ENCODE measurements at regions not wholly inside any gene's neighbourhood (a gene's known extent, or its start where the extent isn't known, plus 50 kb on each side); places are given as distances from the start of the nearest gene placed in this dataset.

DNA sequence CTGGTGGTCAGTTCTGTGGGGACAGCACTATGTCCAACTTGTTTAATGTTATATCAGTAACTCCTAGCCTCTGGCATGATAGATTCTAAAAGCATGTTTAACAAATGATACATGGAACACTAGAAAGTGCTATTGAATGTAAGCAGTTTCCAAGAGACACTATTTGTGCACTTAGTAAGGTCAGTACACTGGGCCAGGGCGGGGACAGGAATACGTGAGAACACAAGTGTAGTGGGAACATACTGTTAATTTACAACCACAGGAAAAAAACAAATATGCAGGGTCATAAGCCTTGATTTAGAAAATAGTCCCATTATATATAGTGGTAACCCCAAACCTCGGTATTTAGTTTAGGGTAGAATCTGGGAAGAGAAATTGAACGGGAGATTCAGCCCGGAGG is 88.9 kb upstream of the SLC38A2 start:
- CTCF ChIA-PET: no interaction called here
- H3K4me1 Mint-ChIP-seq: peaks cover 42% of the 10 kb centered on the region

GRCh38 chr12:46460682-46461210 is 88.2 kb upstream of the SLC38A2 start:
- H3K27ac Mint-ChIP-seq: peak overlapping the region; percentile 87
- H3K4me1 Mint-ChIP-seq: peaks cover 49% of the 10 kb centered on the region
- no peaks in the 10 kb centered on the region for H3K9me3 Mint-ChIP-seq (ENCODE audit: low read depth)
- H3K27me3 Mint-ChIP-seq: no peaks in the 10 kb centered on the region
- peak; percentile 13 for ATAC-seq
- CTCF ChIA-PET: interaction anchor here (1.5 to 2.1 kb wide), 3 partner anchors 56 to 77 kb away, joined by 4 to 5 read pairs (median 5); no protein-coding TSS in a partner anchor
- peaks cover 7% of the 10 kb centered on the region for H3K36me3 Mint-ChIP-seq
- DNase-seq: no peak
- peak overlapping the region; percentile 17 for H3K4me3 Mint-ChIP-seq

More for the DNA sequence above, 88.9 kb upstream of the SLC38A2 start:
- ATAC-seq (no peak), DNase-seq (no peak)
- H3K4me3 Mint-ChIP-seq: no peak overlapping the region
- H3K27me3 Mint-ChIP-seq: no peaks in the 10 kb centered on the region
- H3K36me3 Mint-ChIP-seq: peaks cover 7% of the 10 kb centered on the region
- H3K9me3 Mint-ChIP-seq (ENCODE audit: low read depth): no peaks in the 10 kb centered on the region
- H3K27ac Mint-ChIP-seq: no peak overlapping the region

- DNase-seq (peak; percentile 41), ATAC-seq (no peak)
- H3K9me3 Mint-ChIP-seq (ENCODE audit: low read depth): no peaks in the 10 kb centered on the region
- CTCF ChIA-PET: interaction anchor here (0.7 to 2.1 kb wide), 7 partner anchors 9 to 319 kb away, joined by 3 to 5 read pairs (median 4); no protein-coding TSS in a partner anchor
- H3K36me3 Mint-ChIP-seq: peaks cover 9% of the 10 kb centered on the region
- peak overlapping the region; percentile 87 for H3K27ac Mint-ChIP-seq
- peaks cover 56% of the 10 kb centered on the region for H3K4me1 Mint-ChIP-seq
- no peaks in the 10 kb centered on the region for H3K27me3 Mint-ChIP-seq
- peak overlapping the region; percentile 54 for H3K4me3 Mint-ChIP-seq
Measured at GRCh38 chr12:46459861-46460545, 87.4 kb upstream of the SLC38A2 start.

DNA sequence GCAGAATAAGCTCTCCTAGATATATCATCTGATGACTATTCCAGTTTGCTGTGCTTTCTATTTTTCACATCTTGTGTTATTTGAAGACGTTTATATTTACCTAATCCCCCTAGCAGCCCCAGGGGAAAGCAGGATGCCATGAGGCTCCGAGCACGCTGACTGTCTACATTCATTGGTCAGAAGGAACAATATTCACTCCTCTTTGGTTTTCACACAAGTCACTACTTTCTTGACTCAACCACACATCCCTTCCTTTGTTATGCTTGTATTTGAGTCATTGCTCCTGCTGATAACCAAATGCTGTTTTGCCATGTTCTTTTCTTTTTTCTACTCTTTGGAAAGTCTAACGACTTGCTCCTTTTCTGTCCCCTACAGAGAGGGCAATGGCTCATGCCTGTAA is 86.5 kb upstream of the SLC38A2 start:
- CTCF ChIA-PET: interaction anchor here (0.7 to 2.1 kb wide), 7 partner anchors 10 to 318 kb away, joined by 3 to 5 read pairs (median 4); no protein-coding TSS in a partner anchor
- Mint-ChIP-seq H3K4me1 (peaks cover 62% of the 10 kb centered on the region), H3K27me3 (no peaks in the 10 kb centered on the region), H3K9me3 (ENCODE audit: low read depth) (no peaks in the 10 kb centered on the region), H3K4me3 (peak overlapping the region; percentile 47), H3K27ac (peak overlapping the region; percentile 92), H3K36me3 (peaks cover 3% of the 10 kb centered on the region)
- peak; percentile 66 for DNase-seq
- peak; percentile 82 for ATAC-seq

DNA sequence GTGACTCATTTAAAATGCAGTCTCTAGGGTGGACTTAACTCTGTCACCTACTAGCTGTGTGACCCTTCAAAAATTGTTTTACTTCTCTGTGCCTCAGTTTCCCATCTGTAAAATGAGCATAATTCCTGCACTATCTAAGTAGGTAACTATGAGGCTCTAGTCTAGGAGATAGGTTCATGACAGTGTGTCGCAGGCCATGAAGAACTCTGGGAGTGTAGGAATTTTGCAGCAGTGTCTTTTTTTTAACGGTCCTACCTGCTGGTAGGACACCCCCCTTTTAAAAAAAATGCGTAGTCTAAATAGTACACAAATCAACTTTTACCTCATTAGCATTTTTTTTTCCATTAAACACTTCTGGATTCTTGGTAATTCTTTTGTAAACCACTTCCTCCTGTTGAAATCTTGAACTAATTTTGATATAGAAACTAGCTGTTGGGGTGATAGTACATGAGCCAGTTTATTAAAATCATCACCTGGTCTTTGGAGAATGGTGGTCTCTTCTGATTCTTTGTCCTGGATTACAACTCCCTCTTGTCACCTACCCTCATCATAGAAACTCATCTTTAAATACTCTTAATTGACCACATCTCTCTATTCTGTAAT is 86.0 kb upstream of the SLC38A2 start:
- CTCF ChIA-PET: interaction anchor here (1.4 to 2.1 kb wide), 4 partner anchors 61 to 203 kb away, joined by 3 to 5 read pairs (median 4); no protein-coding TSS in a partner anchor
- peaks cover 3% of the 10 kb centered on the region for H3K36me3 Mint-ChIP-seq
- H3K9me3 Mint-ChIP-seq (ENCODE audit: low read depth): no peaks in the 10 kb centered on the region
- H3K27me3 Mint-ChIP-seq: no peaks in the 10 kb centered on the region
- peak overlapping the region; percentile 47 for H3K4me3 Mint-ChIP-seq
- peaks cover 62% of the 10 kb centered on the region for H3K4me1 Mint-ChIP-seq
- H3K27ac Mint-ChIP-seq: peak overlapping the region; percentile 92
- ATAC-seq (peak; percentile 68), DNase-seq (no peak)

GRCh38 chr12:46457958-46458357 is 85.4 kb upstream of the SLC38A2 start:
- no peak overlapping the region for H3K4me3 Mint-ChIP-seq
- H3K9me3 Mint-ChIP-seq (ENCODE audit: low read depth): no peaks in the 10 kb centered on the region
- no peak for DNase-seq
- H3K27ac Mint-ChIP-seq: peak overlapping the region; percentile 92
- no peaks in the 10 kb centered on the region for H3K27me3 Mint-ChIP-seq
- no peak for ATAC-seq
- peaks cover 62% of the 10 kb centered on the region for H3K4me1 Mint-ChIP-seq
- CTCF ChIA-PET: interaction anchor here (1.8 kb wide), 1 partner anchor 204 kb away, joined by 4 read pairs; no protein-coding TSS in a partner anchor
- peaks cover 3% of the 10 kb centered on the region for H3K36me3 Mint-ChIP-seq

DNA sequence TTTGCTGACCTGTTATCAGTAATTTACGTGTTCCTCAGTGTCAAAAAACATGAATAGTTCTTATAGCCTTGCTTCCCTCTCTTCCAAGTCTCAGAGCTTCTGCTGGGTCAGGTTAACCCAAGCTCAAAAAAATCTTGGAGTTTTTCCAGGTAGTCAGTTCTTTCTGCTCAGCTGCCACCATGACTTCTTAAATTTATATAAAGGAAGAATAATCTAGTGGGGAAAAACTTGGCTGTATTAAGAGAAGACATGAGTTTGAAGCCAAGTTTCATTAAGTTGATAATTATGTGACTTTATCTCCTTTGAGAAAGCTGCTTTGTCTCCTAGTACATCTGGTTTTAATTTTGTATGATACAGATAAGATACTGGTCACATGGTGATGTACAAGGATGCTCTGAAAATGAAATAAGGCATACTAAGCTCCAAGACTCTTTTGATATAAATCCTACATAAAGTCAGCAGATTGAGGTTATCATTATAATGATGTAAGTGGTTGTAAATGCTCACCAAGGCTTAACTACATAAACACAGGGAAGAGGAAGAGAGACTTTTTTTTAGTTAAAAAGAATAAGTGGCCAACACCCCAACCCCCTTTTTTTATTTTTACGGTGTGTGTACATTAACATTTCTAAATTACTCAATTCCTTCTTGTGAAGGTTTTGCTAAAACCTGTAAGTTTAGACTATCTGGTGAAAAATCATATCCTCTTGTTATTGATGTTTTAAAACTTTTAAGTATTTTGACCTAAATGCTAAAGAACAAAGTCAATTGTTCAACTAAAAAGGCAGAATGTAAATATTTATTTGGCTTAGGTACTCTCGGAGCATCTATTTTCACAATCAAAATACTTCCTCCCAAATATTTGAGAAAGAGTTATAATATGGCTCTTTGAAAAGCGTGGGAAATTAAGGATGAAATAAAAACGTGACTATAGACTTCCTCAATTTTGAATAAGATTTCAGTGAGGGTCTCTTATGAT is 84.1 kb upstream of the SLC38A2 start:
- peaks cover 3% of the 10 kb centered on the region for H3K36me3 Mint-ChIP-seq
- H3K4me1 Mint-ChIP-seq: peaks cover 62% of the 10 kb centered on the region
- DNase-seq (no peak), ATAC-seq (no peak)
- no peaks in the 10 kb centered on the region for H3K27me3 Mint-ChIP-seq
- no peak overlapping the region for H3K4me3 Mint-ChIP-seq
- peak overlapping the region; percentile 45 for H3K27ac Mint-ChIP-seq
- no peaks in the 10 kb centered on the region for H3K9me3 Mint-ChIP-seq (ENCODE audit: low read depth)
- CTCF ChIA-PET: interaction anchor here (1.2 to 2.5 kb wide), 3 partner anchors 13 to 185 kb away, joined by 3 to 9 read pairs (median 6); no protein-coding TSS in a partner anchor

DNA sequence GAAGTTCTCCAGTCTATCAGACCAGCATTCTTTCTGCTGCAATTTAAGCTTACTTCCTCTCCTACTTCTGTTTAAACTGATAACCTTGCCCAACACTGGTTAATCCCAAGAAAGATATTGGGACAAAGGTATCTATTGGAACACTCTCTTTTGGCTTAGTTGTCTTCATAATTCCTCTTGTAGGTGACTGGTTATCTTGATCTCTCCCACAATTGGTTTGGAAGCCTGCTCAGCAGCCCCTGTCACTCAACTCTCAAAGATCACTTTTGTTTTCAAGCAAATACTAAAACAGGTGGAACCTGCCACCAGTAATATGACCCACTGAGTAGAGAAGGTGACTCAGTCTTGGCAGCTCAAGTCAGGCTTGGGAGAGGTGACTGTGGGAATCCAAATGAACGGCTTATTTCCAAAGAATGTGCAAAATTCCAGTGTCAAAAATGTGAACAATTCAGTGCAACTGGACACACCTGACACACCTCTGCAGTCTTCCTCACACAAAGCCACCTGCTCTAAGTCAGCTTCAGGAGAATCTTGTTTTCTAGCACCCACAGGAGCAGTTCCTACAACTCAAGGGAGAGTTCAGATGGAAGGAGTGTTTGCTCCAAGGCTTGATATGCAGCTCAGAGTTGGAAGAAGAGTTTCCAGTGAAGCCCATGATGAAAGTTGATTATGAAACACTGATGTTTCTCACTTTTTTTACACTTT is 83.2 kb upstream of the SLC38A2 start:
- DNase-seq (no peak), ATAC-seq (no peak)
- no peak overlapping the region for H3K4me3 Mint-ChIP-seq
- peaks cover 62% of the 10 kb centered on the region for H3K4me1 Mint-ChIP-seq
- peaks cover 4% of the 10 kb centered on the region for H3K36me3 Mint-ChIP-seq
- CTCF ChIA-PET: interaction anchor here (0.9 to 2.5 kb wide), 4 partner anchors 14 to 186 kb away, joined by 3 to 9 read pairs (median 4); no protein-coding TSS in a partner anchor
- no peaks in the 10 kb centered on the region for H3K9me3 Mint-ChIP-seq (ENCODE audit: low read depth)
- H3K27me3 Mint-ChIP-seq: peaks cover 2% of the 10 kb centered on the region
- H3K27ac Mint-ChIP-seq: peak overlapping the region; percentile 52

DNA sequence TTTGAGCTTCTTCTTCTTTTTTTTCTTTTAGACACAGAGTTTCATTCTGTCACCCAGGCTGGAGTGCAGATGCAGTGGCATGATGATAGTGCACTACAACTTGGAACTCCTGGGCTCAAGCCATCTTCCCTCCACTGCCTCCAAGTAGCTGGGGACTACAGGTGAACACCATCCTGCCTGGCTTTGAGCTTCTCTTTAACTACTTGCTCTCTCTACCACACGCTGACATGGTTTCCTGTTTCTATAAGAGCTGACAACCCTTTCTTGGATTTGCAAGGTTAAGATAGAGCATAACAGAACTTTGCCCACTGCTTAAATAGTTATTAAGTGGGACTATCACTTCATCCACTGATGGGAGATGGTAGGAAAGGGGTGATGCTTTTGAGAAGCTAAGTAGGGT is 82.4 kb upstream of the SLC38A2 start:
- H3K4me3 Mint-ChIP-seq: no peak overlapping the region
- ATAC-seq (no peak), DNase-seq (no peak)
- H3K4me1 Mint-ChIP-seq: peaks cover 54% of the 10 kb centered on the region
- no peaks in the 10 kb centered on the region for H3K9me3 Mint-ChIP-seq (ENCODE audit: low read depth)
- peak overlapping the region; percentile 52 for H3K27ac Mint-ChIP-seq
- peaks cover 2% of the 10 kb centered on the region for H3K27me3 Mint-ChIP-seq
- H3K36me3 Mint-ChIP-seq: peaks cover 4% of the 10 kb centered on the region
- CTCF ChIA-PET: interaction anchor here (0.9 to 2.5 kb wide), 3 partner anchors 15 to 67 kb away, joined by 3 to 9 read pairs (median 6); no protein-coding TSS in a partner anchor

- DNase-seq (no peak), ATAC-seq (no peak)
- H3K4me1 Mint-ChIP-seq: peaks cover 39% of the 10 kb centered on the region
- CTCF ChIA-PET: no interaction called here
- H3K27ac Mint-ChIP-seq: no peak overlapping the region
- peaks cover 2% of the 10 kb centered on the region for H3K27me3 Mint-ChIP-seq
- H3K4me3 Mint-ChIP-seq: no peak overlapping the region
- H3K9me3 Mint-ChIP-seq (ENCODE audit: low read depth): no peaks in the 10 kb centered on the region
- H3K36me3 Mint-ChIP-seq: peaks cover 4% of the 10 kb centered on the region
Measured at GRCh38 chr12:46453428-46453827, 80.9 kb upstream of the SLC38A2 start.

GRCh38 chr12:46452776-46453175 is 80.2 kb upstream of the SLC38A2 start:
- CTCF ChIA-PET: no interaction called here
- ATAC-seq (no peak), DNase-seq (no peak)
- no peak overlapping the region for H3K4me3 Mint-ChIP-seq
- peaks cover 32% of the 10 kb centered on the region for H3K4me1 Mint-ChIP-seq
- H3K27ac Mint-ChIP-seq: no peak overlapping the region
- peaks cover 2% of the 10 kb centered on the region for H3K27me3 Mint-ChIP-seq
- no peaks in the 10 kb centered on the region for H3K9me3 Mint-ChIP-seq (ENCODE audit: low read depth)
- H3K36me3 Mint-ChIP-seq: peaks cover 4% of the 10 kb centered on the region

- Mint-ChIP-seq H3K9me3 (ENCODE audit: low read depth) (no peaks in the 10 kb centered on the region), H3K27me3 (peaks cover 2% of the 10 kb centered on the region), H3K27ac (no peak overlapping the region), H3K4me1 (peaks cover 32% of the 10 kb centered on the region), H3K4me3 (no peak overlapping the region), H3K36me3 (peaks cover 4% of the 10 kb centered on the region)
- ATAC-seq: no peak
- no peak for DNase-seq
- CTCF ChIA-PET: no interaction called here
Measured at GRCh38 chr12:46452061-46452615, 79.6 kb upstream of the SLC38A2 start.
